ENCODE measurements at regions not wholly inside any gene's neighbourhood (a gene's known extent, or its start where the extent isn't known, plus 50 kb on each side); places are given as distances from the start of the nearest gene placed in this dataset.

- TF ChIP-seq EZH2 (IDR thresholded peaks at IDR 0.05; ENCODE audit: low read depth, unreplicated experiment) (no peak), STAT1 (IDR thresholded peaks at IDR 0.05; ENCODE audit: unreplicated experiment) (no peak)
These were observed 986.9 kb downstream of the REEP3 start for GRCh38 chr10:64508029-64508661.
